ENCODE measurements at regions not wholly inside any gene's neighbourhood (a gene's known extent, or its start where the extent isn't known, plus 50 kb on each side); places are given as distances from the start of the nearest gene placed in this dataset.

DNA sequence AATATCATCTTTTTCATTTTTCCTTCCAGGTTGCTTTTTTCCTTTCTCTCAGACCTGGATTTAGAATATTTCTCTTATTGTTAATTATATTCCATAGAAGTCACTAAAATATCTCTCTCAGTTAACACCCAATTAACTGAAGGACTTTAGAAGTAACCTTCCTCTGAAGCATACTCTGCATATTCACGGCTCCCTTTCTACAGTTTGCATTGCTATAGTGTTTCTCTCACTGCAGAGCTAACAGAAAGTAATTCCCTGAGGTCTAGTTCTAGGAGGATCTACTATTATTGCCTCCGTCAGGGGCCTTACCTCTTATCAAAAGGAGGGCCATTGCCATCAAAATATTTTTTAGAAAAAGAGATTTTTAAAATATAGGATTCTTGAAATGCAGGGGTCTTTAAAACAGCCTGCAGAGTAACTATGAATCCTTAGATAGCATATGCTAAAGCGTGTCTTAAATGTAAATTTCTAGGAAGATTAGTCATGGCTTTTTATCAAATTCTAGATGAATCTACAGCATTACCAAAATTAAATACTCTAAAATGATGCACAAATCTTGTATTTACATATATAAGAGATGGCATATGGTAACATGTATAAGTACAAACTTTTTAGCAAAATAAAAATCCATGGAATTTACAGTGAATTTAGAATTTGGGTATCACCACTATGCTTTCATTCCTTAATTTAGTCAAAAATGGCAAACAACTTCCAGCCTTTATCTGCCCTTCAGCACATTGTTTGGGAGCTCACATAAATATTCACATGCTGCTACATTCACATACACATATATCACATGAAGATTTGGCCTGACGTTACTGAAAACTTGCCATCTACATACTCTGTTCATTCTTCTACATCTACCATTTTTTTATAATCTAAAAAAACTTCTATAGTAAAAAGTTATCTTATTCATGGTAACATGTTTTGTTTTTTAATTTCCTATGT lies 696.8 kb downstream of the OTOL1 start:
- no peak for DNase-seq (ENCODE audit: low read depth)

DNA sequence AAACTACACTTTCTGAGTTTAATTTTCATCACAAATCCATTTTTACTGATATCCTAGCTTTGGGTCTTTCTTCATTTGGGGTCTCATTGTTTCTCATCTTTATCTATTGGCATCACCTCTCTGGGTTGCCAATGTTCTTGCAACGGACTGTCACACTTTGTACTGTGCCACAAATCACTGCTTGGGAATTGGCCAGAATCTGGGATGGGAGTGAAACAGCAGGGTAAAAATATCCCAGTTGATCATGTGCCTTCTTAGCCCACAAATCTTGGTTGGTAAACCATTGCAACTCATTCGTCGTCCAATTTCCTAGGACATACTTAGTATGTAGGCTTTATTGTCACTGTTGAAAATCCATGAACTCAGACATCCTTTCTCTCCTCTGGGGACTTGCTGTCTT lies 698.5 kb downstream of the OTOL1 start:
- DNase-seq (ENCODE audit: low read depth) = no peak

DNA sequence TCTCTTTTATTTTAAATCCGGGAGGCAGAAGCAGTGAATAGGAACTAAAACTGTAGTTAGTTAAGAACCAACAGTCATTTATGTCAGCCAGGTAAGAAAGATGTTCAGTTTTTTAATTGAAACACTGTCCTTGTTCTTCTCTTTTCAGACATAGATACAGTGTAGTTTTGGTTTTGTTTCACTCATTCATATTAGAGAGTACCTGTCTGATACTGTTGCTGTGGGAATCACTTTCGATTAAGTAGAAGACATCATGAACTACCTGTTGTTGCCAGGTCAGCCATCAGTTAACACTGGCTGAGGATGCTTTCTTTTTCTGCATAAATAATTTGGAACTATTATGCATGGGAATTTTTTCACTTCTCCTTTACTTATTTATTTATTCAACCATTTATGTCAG lies 700.4 kb downstream of the OTOL1 start:
- no peak for DNase-seq (ENCODE audit: low read depth)

DNA sequence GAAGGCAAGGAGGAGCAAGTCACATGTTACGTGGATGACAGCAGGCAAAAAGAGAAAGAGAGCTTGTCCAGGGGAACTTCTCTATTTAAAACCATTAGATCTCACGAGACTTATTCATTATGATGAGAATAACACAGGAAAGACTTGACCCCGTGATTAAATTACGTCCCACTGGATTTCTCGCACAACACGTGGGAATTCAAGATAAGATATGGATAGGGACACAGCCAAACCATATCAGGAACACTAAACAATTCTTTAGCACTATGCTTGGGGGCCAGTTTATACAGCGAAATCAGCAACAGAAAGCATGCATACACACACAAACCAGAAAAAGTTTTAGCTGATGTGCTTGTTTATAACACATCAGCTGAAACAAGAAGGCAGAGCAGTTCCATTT lies 704.2 kb downstream of the OTOL1 start:
- no peak for DNase-seq (ENCODE audit: low read depth)

DNA sequence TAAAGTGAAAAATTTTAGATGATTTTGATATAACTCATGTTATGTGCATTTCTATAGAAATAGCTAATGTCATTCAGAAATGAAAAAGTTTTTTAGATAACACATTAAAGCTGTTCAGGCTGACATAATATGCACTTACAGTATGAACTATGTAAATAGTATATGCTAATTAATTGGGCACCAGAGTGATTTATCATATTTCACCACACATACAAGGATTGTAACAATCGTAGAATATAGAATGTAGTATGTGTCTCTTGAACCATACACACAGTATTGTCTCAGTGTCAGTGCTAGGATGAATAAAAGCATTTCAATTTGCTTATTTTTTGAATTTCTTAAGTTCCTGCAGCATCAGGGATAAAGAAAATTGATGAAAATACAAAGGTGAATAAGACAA lies 710.0 kb downstream of the OTOL1 start:
- no peak for DNase-seq (ENCODE audit: low read depth)

DNA sequence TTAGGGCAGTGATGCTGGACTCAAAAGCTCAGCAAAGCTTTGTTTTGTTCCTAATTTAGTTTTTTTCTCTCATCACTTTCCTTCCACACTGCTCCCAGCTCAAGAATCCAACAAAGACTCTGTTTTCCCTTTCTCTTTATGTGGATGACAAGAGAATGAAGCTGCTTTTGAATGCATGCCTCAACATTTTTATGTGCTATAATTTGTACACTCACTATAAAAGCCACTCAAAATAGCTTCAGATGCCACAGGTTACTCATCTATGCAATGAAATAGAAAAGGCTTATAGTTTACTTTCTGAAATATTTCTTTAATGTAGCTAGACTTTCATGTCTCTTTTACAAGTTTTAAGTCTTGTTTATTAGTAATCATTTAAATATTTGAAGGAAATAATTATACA lies 714.9 kb downstream of the OTOL1 start:
- no peak for DNase-seq (ENCODE audit: low read depth)

DNA sequence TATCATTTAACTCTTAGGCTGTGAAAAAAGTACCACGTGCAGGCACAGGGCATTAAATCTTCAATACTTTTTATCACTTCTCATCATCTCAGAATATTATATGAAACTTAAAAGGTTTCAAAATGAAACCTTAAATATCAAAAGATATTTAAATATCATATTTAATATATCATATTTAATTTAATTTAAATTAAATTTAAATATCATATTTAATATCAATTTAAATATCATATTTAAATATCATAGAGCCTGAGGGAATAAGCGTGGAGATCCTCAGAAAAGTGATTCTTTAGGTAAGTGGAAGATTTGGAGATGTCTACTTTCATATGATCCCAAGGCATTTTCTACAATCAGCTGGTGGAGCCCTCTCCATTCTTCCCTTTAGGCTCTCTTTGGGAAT lies 716.6 kb downstream of the OTOL1 start:
- DNase-seq (ENCODE audit: low read depth) = no peak

DNA sequence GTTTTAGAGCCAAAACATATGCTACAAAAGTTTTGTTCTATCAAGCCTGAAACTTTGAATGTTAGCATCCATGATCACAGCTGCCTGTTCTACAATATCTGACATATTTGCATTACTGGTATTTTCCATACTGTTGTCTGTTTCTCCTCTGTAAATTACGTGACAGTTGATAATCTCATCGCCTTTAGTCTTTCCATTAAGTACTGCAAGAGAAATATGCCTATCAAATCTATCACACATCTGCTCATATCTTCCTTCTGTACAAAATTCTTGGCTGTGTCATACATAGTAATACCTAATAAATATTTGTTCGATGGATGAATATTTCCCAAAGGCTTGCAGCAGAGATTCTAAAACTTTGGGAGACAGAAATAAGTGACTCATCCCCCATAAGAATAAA lies 717.3 kb downstream of the OTOL1 start:
- DNase-seq (ENCODE audit: low read depth) = no peak

DNA sequence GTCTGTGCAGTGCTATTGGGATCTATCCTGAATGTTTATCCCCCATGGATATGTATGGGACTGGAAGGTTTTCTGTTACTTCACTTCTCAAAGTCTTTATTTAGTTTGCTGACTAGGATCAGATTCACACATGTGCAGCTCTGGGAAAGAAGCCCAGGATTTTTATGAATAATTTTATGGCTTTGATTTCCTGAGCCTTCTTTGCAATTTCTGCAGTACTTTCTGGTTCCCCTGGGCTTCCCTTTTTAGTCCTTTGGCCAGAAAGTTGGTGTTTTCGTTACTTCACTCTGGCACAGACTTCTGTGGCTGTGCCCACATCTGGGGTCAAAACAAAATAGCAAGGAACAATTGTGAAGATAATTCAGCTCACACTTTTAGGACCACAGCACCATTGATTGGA lies 721.0 kb downstream of the OTOL1 start:
- no peak for DNase-seq (ENCODE audit: low read depth)

DNA sequence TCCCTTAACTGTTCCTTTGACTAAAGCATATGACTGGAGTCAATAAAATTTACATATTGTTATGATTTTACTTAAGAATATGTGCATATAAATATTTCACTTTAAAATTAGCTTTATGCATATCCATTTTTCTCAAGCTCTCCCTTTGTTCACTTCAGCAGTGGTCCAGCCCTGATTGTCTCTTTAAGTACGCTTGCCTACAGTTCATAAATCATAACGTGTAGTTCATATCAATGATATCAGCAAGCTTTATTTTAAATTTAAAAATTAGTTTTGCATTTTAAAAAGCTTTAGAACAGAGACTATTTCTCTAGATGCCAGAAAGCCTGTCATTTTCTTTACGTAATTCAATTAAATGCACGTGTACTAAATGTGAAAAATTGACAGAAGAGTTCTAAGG lies 721.9 kb downstream of the OTOL1 start:
- DNase-seq (ENCODE audit: low read depth) = no peak

DNA sequence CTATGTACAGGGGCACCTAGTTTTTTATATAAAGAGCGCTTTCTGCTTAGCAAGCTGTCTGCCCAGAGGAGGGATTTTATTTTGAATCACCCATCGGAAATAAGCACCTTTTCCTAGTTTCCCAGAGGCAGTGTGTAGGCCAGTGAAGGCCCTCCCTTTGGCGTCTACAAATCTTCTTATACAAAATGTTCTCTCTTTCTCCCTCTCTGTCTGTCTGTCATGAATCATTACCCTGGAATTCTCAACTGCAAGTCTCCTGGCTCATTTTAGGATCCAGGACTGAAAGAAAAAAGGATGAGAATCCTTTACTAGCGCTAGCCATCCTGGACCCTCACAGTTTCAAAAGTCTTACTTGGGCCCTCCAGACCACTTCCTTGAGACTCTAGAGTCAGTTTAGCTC lies 728.1 kb downstream of the OTOL1 start:
- no peak for DNase-seq (ENCODE audit: low read depth)

DNA sequence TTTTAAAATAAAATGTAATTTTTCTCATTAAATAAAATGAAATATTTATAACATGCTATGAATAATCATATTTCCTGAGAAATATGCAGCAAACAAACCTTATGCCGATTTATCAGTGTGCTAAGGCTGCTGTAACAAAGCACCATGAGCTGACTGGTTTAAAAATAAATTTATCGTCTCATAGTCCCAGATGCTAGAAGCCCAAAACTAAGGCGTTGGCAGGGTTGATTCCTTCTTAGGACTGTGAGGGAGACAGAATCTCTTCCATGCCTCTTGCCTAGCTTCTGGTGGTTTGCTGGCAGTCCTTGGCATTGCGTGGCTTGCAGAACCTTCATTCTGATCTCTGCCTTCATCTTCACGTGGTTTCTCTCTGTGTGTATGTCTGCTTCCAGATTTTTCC lies 740.3 kb downstream of the OTOL1 start:
- DNase-seq (ENCODE audit: low read depth) = no peak

DNA sequence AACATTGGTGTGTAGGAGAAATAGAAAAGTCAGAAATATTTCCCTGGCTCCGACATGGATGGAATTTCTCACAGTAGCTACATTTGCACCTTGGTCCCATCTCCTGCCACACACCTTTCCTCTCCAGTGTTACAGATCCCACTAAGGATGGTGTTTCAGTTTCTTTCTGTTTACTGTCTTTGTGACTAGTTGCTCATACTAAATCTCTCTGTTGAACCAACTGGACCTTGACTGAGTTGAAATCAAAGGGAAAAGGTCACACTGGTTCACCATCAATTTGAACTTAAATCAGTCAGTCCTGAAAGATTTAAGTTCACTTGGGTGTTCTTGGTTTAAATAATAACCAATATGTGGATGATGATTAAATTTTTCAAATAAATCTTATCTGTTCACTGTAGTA lies 754.2 kb downstream of the OTOL1 start:
- DNase-seq (ENCODE audit: low read depth) = no peak

DNA sequence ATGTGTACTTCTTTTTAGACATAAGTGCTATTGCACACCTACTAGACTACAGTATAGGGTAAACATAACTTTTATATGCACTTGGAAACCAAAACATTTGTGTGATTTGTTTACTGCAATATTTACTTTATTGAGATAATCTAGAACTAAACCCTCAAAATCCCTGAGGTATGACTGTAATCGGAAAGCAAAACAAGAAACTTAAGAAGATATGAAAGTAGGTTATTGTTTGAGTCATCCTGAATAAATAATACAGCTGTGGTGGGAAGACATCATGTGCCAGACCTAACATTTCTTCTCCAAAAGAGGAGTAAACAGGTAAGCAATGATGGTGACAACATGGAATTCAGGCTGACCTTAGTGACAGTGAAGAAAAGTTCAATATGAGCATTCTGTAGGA lies 765.5 kb downstream of the OTOL1 start:
- no peak for DNase-seq (ENCODE audit: low read depth)

DNA sequence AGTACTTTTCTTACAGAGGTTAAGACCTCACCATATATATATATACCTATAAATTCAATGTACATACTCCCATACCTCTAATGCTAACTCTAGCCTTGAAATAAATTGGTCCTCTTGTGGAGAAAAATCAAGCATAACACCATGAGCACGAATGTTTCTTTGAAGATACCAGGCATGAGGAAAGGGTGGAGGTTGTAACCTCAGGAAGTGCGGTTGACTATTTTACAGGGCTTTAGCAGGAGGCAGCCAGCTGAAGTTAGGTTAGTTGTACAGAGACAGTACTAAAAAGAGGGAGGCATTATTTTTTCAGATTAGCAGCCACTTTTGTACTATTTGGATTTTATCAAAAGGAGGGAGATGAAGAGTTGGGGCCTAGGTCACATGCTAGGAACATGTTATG lies 767.0 kb downstream of the OTOL1 start:
- DNase-seq (ENCODE audit: low read depth) = no peak

DNA sequence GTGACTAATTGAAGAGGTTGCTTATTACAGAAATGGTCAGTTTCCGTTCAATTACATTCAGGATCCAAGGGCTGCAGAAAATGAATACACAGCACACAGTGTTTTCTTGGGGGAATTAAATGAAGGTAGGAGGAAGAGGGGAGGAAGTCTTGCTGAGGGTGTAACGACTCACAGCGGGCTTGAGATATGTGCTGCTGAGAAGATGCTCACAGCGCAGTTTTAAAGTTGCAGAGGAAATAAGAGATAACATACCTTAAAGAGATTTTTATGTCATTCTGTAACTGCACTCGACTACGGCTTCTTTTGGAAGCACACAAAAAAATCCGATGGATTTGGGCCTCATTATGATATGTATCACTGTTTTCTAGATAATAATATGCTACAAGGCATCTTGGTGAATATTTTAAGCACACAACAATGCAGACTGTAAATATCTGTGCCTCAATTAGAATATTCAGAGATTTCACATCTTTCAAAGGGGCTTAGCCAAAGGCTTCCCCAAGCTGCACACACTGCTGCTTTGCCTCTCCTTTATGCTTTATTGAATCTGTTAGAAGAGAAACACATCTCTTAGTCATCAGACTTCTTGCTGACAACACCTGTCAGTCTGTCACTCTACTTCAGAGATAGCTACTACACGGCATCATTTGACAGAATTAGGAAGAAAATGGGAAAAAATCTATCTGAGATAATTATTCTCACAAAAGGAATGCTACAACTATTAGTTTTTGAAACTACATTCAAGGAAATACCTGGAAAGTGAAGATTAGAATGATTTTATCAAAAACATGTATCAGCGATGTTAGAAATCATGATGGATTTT lies 773.2 kb downstream of the OTOL1 start:
- DNase-seq (ENCODE audit: low read depth) = no peak

DNA sequence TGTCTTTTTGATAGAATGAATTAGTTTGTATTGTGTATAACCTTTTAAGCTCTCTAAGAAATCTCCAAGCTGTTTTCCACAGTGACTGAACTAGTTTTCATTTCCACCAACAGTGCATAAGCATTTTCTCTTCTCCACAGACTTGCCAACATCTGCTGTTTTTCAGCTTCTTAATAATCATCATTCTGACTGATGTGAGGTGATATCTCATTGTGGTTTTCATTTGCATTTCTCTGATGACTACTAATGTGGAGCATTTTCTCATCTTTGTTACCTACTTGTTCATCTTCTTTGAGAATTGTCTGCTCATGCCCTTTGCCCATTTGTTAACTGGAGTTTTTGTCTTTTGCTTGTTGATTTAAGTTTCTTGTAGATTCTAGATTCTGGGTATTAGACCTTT lies 777.5 kb downstream of the OTOL1 start:
- DNase-seq (ENCODE audit: low read depth) = no peak

DNA sequence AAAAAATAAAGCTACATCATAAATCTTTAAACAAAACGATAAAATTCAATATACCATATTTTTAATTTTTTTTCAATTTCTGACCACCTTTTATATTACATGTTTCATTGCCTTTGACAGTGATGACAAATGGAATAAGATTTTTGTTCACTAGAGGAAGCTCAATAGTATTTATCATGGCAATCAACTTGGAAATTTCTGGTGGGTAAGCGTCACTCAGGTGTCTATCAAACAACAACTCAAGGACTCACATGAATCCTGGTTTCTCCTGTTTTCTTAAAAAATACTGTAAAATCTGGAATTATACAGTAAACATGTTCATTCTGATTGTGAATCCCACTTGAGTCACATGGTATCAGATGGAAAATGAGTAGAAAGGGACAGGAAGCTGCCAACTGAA lies 782.2 kb downstream of the OTOL1 start:
- DNase-seq (ENCODE audit: low read depth) = no peak

DNA sequence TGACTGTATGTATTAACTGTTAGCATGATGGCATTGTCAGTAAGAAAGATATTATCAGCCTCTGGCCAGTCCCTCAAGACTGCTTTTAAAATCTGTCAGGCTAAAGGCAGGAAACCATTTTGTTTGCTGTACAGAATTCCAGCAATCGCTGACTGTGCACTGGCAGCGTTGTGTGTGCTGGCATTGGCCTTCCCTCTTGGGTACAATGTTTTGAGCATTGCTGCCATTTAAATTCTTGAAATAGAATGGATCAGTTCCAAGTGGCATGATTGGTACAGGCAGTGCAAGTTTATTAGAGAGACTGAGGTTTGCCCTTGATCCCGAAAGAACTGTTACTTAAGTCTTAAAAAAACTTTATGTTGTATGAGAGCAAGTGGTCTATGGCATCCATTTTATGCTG lies 788.7 kb downstream of the OTOL1 start:
- no peak for DNase-seq (ENCODE audit: low read depth)

DNA sequence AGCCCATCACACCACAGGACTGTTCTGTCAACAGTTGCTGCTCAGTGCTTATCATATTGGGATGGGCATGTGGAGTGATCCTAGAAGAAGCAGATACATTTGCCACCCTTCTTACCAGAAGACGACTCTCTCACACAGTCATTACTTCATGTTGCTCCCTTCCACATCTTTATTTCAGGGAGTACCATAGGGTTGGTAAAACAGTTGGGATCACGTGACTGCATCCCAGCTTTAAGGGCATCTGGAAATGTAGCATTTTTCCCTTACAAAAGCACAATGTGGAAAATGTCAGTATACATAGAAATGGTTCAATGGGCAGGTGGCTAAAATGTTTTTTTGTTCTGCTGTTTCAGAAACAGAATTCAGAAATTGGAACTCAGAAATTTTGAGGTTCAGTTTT lies 791.0 kb downstream of the OTOL1 start:
- DNase-seq (ENCODE audit: low read depth) = no peak

DNA sequence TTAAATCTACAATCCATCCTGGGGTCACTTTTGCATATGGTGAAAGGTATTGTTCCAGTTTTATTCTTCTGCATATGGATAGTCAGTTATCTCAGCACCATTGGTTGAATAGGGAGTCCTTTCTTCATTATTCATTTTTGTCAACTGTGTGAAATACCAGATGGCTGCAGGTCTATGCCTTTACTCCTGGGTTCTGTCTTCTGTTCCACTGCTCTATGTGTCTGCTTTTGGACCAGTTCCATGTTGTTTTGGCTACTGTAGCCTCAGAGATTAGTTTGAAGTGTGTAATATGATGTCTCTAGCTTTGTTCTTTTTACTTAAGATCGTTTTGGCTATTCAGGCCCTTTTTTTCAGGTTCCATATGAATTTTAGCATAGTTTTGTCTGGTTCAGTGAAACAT lies 795.8 kb downstream of the OTOL1 start:
- no peak for DNase-seq (ENCODE audit: low read depth)

DNA sequence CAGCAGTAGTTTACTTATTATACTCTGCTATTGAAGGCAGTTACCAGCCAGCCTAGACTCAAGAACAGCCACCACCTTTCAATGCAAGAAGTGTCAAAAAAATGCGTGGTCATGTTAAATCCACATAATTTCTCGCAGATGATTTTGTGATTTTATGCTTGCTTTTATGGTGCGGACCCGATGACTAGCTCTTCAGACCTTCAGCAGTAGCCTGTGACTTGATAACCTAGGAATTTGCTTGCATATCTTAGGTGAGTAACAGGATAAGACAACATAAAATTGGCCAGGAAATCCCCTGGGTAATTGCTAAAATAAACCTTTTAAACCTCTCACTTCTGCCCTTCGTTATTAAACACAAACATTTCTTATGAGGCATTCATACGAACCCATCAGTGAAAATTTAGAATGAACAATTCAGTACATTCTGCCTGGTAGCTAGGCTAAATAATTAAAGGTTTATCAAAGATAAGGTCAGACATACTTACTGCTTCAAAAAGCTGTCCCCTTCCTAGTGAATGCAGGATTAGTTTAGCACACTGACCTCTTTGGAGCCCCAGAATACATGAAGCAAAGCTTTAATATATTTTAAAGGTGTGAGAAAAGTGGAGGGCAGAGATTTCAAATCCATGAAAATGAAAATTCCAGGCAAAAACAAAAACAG lies 798.8 kb downstream of the OTOL1 start:
- peak; percentile 89 for DNase-seq (ENCODE audit: low read depth)

All from HS-27A (cell line).